Keratinocyte (primary cell): ENCODE measurements at regions not wholly inside any gene's neighbourhood (a gene's known extent, or its start where the extent isn't known, plus 50 kb on each side); places are given as distances from the start of the nearest gene placed in this dataset.

Experiments used
- DNase-seq: peaks from one replicate; pipeline ENCODE4 v3.0.0-alpha.2; 2011; ENCODE audit warnings: low read depth, missing footprints, low spot score
- FAIRE-seq: peaks from 2 replicates; lab custom pipeline; 2011; peaks lifted over from hg19 to GRCh38; lab: Jason Lieb, UNC
- H2AFZ ChIP-seq: 2 replicates; pipeline ENCODE4 v1.6.0; 2012; ENCODE audit warnings: low read length, control low read depth, inconsistent platforms; ENCODE audit not compliant: control insufficient read depth
- H3K27ac ChIP-seq: 2 replicates; pipeline ENCODE4 v1.5.1; 2011; ENCODE audit warnings: low read length; ENCODE audit not compliant: control insufficient read depth, insufficient read depth
- H3K27me3 ChIP-seq: 3 replicates; pipeline ENCODE4 v1.6.0; 2011; ENCODE audit warnings: low read length; ENCODE audit not compliant: control insufficient read depth, insufficient read depth; ENCODE audit errors: extremely low read depth
- H3K36me3 ChIP-seq, 2 experiments: 2 replicates in 1 of 2; 3 replicates in 1 of 2; pipeline ENCODE4 v1.5.1; 2011; ENCODE audit warnings: low read length in 2 of 2, mild to moderate bottlenecking in 1 of 2; ENCODE audit not compliant: control insufficient read depth in 2 of 2, insufficient read depth in 2 of 2; ENCODE audit errors: extremely low read depth in 1 of 2
- H3K4me1 ChIP-seq: 3 replicates; pipeline ENCODE4 v1.5.1; 2011; ENCODE audit warnings: low read length; ENCODE audit not compliant: control insufficient read depth, insufficient read depth; ENCODE audit errors: extremely low read depth
- H3K4me2 ChIP-seq: 3 replicates; pipeline ENCODE4 v1.6.0; 2011; ENCODE audit warnings: low read depth, low read length; ENCODE audit not compliant: control insufficient read depth, insufficient read depth; ENCODE audit errors: extremely low read depth
- H3K4me3 ChIP-seq, 3 experiments: fragments of 200-600 bp in 1 of 3; sonication (generic) in 1 of 3; 2 replicates in 2 of 3; 3 replicates in 1 of 3; pipeline ENCODE4 v1.5.1; 2011 to 2016; ENCODE audit warnings: low read length in 3 of 3, mild to moderate bottlenecking in 3 of 3, control low read depth in 2 of 3, inconsistent platforms in 1 of 3, low read depth in 1 of 3, mixed read lengths in 1 of 3, mixed run types in 1 of 3, moderate library complexity in 1 of 3; ENCODE audit not compliant: control insufficient read depth in 2 of 3, insufficient read depth in 2 of 3; ENCODE audit errors: extremely low read depth in 1 of 3
- H3K79me2 ChIP-seq: 2 replicates; pipeline ENCODE4 v1.6.0; 2012; ENCODE audit warnings: low read length; ENCODE audit not compliant: control insufficient read depth, insufficient read depth
- H3K9ac ChIP-seq: 3 replicates; pipeline ENCODE4 v1.6.0; 2011; ENCODE audit warnings: low read length; ENCODE audit not compliant: control insufficient read depth, insufficient read depth; ENCODE audit errors: extremely low read depth
- H3K9me1 ChIP-seq: 3 replicates; pipeline ENCODE4 v1.6.0; 2011; ENCODE audit warnings: low read length; ENCODE audit not compliant: control insufficient read depth, insufficient read depth; ENCODE audit errors: extremely low read depth
- H3K9me3 ChIP-seq: 2 replicates; pipeline ENCODE4 v1.5.1; 2012; ENCODE audit warnings: low read depth, low read length; ENCODE audit not compliant: control insufficient read depth
- H4K20me1 ChIP-seq: 3 replicates; pipeline ENCODE4 v1.6.0; 2011; ENCODE audit warnings: low read length; ENCODE audit not compliant: control insufficient read depth, insufficient read depth; ENCODE audit errors: extremely low read depth
- CTCF ChIP-seq, 3 experiments: IDR thresholded peaks in 1 of 3; conservative IDR thresholded peaks in 1 of 3; optimal IDR thresholded peaks in 1 of 3; 2 replicates in 2 of 3; 3 replicates in 1 of 3; pipeline versions ENCODE3 to v1.5.1; 2011; ENCODE audit warnings: low read length in 3 of 3, mild to moderate bottlenecking in 3 of 3, moderate library complexity in 2 of 3, control low read depth in 1 of 3, inconsistent platforms in 1 of 3; ENCODE audit not compliant: insufficient read depth in 2 of 3; ENCODE audit errors: extremely low read depth in 1 of 3
- EZH2 ChIP-seq: IDR thresholded peaks from one replicate; pipeline ENCODE4 v1.6.1; 2012; ENCODE audit warnings: inconsistent platforms, mild to moderate bottlenecking, low read length, moderate library complexity
- dilution Hi-C: fragments of 300-500 bp; cut with MboI; formaldehyde crosslinking; loops from one replicate; pipeline ENCODE4 v1.7.0; 2020; ENCODE audit warnings: low sequenced_read_pairs; ENCODE audit not compliant: extremely low pct_ligation_motif_present

DNA sequence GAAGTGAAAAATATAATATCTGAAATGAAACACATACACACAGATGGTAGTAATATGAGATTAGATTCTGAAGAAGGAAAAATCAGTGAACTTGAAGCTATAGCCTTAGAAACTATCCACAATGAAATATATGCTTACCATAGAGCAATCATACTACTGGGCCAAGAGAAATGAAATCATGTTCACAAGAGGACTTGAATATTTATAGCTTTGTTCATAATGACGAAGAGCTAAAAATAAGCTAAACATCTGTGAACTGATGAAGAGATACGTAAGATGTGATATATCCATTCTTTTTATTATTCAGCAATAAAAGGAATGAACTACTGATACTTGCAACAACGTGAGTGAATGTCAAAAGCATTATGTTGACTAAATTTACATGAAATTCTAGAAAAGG is 92.6 kb upstream of the ALDH1B1 start:
- no peak overlapping the region for H3K9ac ChIP-seq
- no peak for FAIRE-seq
- H3K27ac ChIP-seq, result no peak overlapping the region
- no peaks in the 10 kb centered on the region for H3K79me2 ChIP-seq
- dilution Hi-C loops, result no loop called here
- H4K20me1 ChIP-seq, result no peaks in the 10 kb centered on the region
- H3K4me3 ChIP-seq, result no peak overlapping the region
- TF ChIP-seq EZH2 (no peak), CTCF (optimal IDR thresholded peaks at IDR 0.05 in 1 of 3, IDR thresholded peaks at IDR 0.05 in 1 of 3, conservative IDR thresholded peaks at IDR 0.05 in 1 of 3; ENCODE audit: extremely low read depth in 1 of 3, insufficient read depth in 2 of 3, low read length in 3 of 3) (no peak)
- H3K4me1 ChIP-seq, result no peaks in the 10 kb centered on the region
- H3K36me3 ChIP-seq, result no peaks in the 10 kb centered on the region
- DNase-seq, result no peak
- no peak overlapping the region for H3K4me2 ChIP-seq
- no peak overlapping the region for H2AFZ ChIP-seq
- peaks cover 5% of the 10 kb centered on the region for H3K27me3 ChIP-seq
- H3K9me3 ChIP-seq, result no peaks in the 10 kb centered on the region
- no peaks in the 10 kb centered on the region for H3K9me1 ChIP-seq

GRCh38 chr9:38298904-38299303 is 93.6 kb upstream of the ALDH1B1 start:
- H3K27me3 ChIP-seq, result peaks cover 5% of the 10 kb centered on the region
- dilution Hi-C loops, result no loop called here
- H3K4me1 ChIP-seq, result no peaks in the 10 kb centered on the region
- FAIRE-seq (no peak), DNase-seq (no peak)
- no peaks in the 10 kb centered on the region for H4K20me1 ChIP-seq
- no peaks in the 10 kb centered on the region for H3K9me3 ChIP-seq
- H3K4me3 ChIP-seq, result no peak overlapping the region
- no peak overlapping the region for H3K27ac ChIP-seq
- no peak overlapping the region for H3K9ac ChIP-seq
- no peak overlapping the region for H2AFZ ChIP-seq
- H3K36me3 ChIP-seq, result no peaks in the 10 kb centered on the region
- no peak for TF ChIP-seq EZH2
- no peak for TF ChIP-seq CTCF (optimal IDR thresholded peaks at IDR 0.05 in 1 of 3, IDR thresholded peaks at IDR 0.05 in 1 of 3, conservative IDR thresholded peaks at IDR 0.05 in 1 of 3; ENCODE audit: extremely low read depth in 1 of 3, insufficient read depth in 2 of 3, low read length in 3 of 3)
- H3K9me1 ChIP-seq, result no peaks in the 10 kb centered on the region
- no peak overlapping the region for H3K4me2 ChIP-seq
- H3K79me2 ChIP-seq, result no peaks in the 10 kb centered on the region
